ENCODE measurements at regions not wholly inside any gene's neighbourhood (a gene's known extent, or its start where the extent isn't known, plus 50 kb on each side); places are given as distances from the start of the nearest gene placed in this dataset.

DNA sequence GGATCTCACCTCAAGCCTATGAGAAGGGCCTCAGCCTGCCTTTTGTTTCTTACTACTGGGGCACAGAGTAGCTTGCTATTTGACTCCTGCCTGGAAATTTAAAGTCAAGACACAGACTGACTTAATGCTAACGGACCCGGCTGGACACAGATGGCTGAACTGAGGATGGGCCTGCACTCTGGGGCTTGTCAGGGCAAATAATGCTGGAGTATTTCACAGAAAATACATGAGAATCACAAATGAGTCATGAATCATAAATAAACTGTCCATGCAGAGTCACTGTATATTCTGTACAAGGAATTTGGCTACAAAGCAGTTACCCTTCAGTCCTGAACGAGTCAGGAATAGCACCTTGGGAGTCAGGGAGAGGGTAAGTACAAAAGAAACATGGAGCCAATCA lies 683.2 kb upstream of the FOXG1 start:
- no peaks in the 10 kb centered on the region for H3K79me1 ChIP-seq (ENCODE audit: low read depth in 1 of 2, low read length in 2 of 2)
- H3K4ac ChIP-seq (ENCODE audit: low read depth, low read length): no peak overlapping the region
- H3K36me3 ChIP-seq (ENCODE audit: control insufficient read depth, insufficient read depth, low read length): no peaks in the 10 kb centered on the region
- peaks cover 2% of the 10 kb centered on the region; the same call in 1 of the 2 replicates for H3K9me3 ChIP-seq (ENCODE audit: control insufficient read depth, insufficient read depth, low read length)
- DNase-seq: no peak
- CTCF ChIA-PET: no interaction called here
- H3K4me1 ChIP-seq (ENCODE audit: control insufficient read depth, insufficient read depth, low read length): no peaks in the 10 kb centered on the region
- H3K27me3 ChIP-seq (ENCODE audit: control insufficient read depth, insufficient read depth, low read length): no peaks in the 10 kb centered on the region
- H3K9ac ChIP-seq (ENCODE audit: low read depth, low read length): no peak overlapping the region
- no peak overlapping the region for H3K14ac ChIP-seq (replicated peaks; ENCODE audit: low read depth, low read length)
- H3K18ac ChIP-seq (ENCODE audit: low read depth, low read length): no peak overlapping the region
- H4K20me1 ChIP-seq (ENCODE audit: insufficient read depth, low read length): no peaks in the 10 kb centered on the region
- intact Hi-C loops (cut with micrococcal nuclease) (no loop called here), dilution Hi-C loops (cut with HindIII; ENCODE audit: low sequenced_read_pairs, unreplicated experiment) (no loop called here), in situ Hi-C loops (cut with MboI; ENCODE audit: low sequenced_read_pairs) (no loop called here)
- no peak overlapping the region for H3K56ac ChIP-seq (ENCODE audit: extremely low read depth, insufficient read depth, low read length)
- H3K27ac ChIP-seq (ENCODE audit: insufficient read depth, low read length): no peak overlapping the region
- no peak overlapping the region for H3K4me2 ChIP-seq (ENCODE audit: low read depth, low read length)
- no peak overlapping the region for H2BK5ac ChIP-seq (ENCODE audit: low read depth, low read length, poor library complexity, severe bottlenecking)
- no peak overlapping the region for H2AK5ac ChIP-seq (ENCODE audit: low read depth, low read length)
- no peaks in the 10 kb centered on the region for H3K9me1 ChIP-seq (ENCODE audit: insufficient read depth, low read length)
- BruUV-seq (replicated peaks): no TSS peak
- H4K91ac ChIP-seq (ENCODE audit: insufficient read depth, low read depth, low read length): no peak overlapping the region
- 17% methylated on average over 2 of the region's 3 CpGs; no CpG with 5 or more reads in 1 of the 2 experiments for WGBS, 2 experiments (ENCODE audit: extremely low coverage in 2 of 2, insufficient read length in 1 of 2)
- no peak overlapping the region for H4K8ac ChIP-seq (ENCODE audit: low read depth in 2 of 2, low read length in 2 of 2)
- no peak overlapping the region for H2BK20ac ChIP-seq (ENCODE audit: low read depth, low read length)
- POLR2A ChIA-PET (ENCODE audit: unreplicated experiment): no interaction called here
- no peak overlapping the region for H3K23ac ChIP-seq (ENCODE audit: low read depth, low read length)
- H2AK9ac ChIP-seq (replicated peaks; ENCODE audit: low read depth, low read length, poor library complexity): no peak overlapping the region
- H4K5ac ChIP-seq (ENCODE audit: low read depth, low read length): no peak overlapping the region
- no peak overlapping the region for H2BK120ac ChIP-seq (ENCODE audit: low read depth, low read length)
- no peak for ATAC-seq (ENCODE audit: low read depth)
- H2AFZ ChIP-seq (replicated peaks; ENCODE audit: low read length, poor library complexity): no peak overlapping the region
- TF ChIP-seq MXI1 (IDR thresholded peaks at IDR 0.05; ENCODE audit: borderline replicate concordance, low read depth, low read length) (no peak), MAZ (IDR thresholded peaks at IDR 0.05; ENCODE audit: borderline replicate concordance, low read depth, low read length) (no peak), RCOR1 (IDR thresholded peaks at IDR 0.05; ENCODE audit: insufficient replicate concordance, low read length) (no peak), RAD21 (IDR thresholded peaks at IDR 0.05; ENCODE audit: low read length) (no peak)
- no peak overlapping the region for H2BK15ac ChIP-seq (ENCODE audit: low read depth, low read length)
- no peak overlapping the region for H3K4me3 ChIP-seq (ENCODE audit: insufficient read depth, low read depth, low read length)

Measured in IMR-90 (cell line).